NT2/D1 (cell line): ENCODE measurements at regions not wholly inside any gene's neighbourhood (a gene's known extent, or its start where the extent isn't known, plus 50 kb on each side); places are given as distances from the start of the nearest gene placed in this dataset.

Experiments
- DNase-seq: peaks from one replicate; pipeline ENCODE4 v3.0.0-alpha.2; 2011; ENCODE audit warnings: low read depth, low spot score
- H3K27me3 ChIP-seq: 2 replicates; pipeline ENCODE4 v1.6.0; 2011; ENCODE audit warnings: mild to moderate bottlenecking; ENCODE audit not compliant: insufficient read length, insufficient read depth
- H3K36me3 ChIP-seq: 2 replicates; pipeline ENCODE4 v1.6.1; 2011; ENCODE audit warnings: mild to moderate bottlenecking, low read length, mixed read lengths; ENCODE audit not compliant: insufficient read depth, insufficient read length
- H3K4me1 ChIP-seq: 2 replicates; pipeline ENCODE4 v1.5.1; 2011; ENCODE audit not compliant: insufficient read depth, insufficient read length
- H3K4me3 ChIP-seq: 2 replicates; pipeline ENCODE4 v1.5.1; 2011; ENCODE audit warnings: low read depth; ENCODE audit not compliant: insufficient read length
- H3K9ac ChIP-seq: 2 replicates; pipeline ENCODE4 v1.6.0; 2011; ENCODE audit warnings: low read depth; ENCODE audit not compliant: insufficient read length
- H3K9me3 ChIP-seq: 2 replicates; pipeline ENCODE4 v1.5.1; 2011; ENCODE audit warnings: mild to moderate bottlenecking, low read length; ENCODE audit not compliant: insufficient read depth
- SUZ12 ChIP-seq: IDR thresholded peaks from 2 replicates; pipeline ENCODE4 v1.6.1; 2011; ENCODE audit not compliant: insufficient read length, insufficient read depth; ENCODE audit errors: extremely low read depth
- YY1 ChIP-seq: IDR thresholded peaks from 2 replicates; pipeline ENCODE4 v1.6.1; 2011; ENCODE audit not compliant: insufficient read length, insufficient read depth
- ZNF274 ChIP-seq: IDR thresholded peaks from 2 replicates; pipeline ENCODE4 v1.6.1; 2011; ENCODE audit warnings: mild to moderate bottlenecking, low read depth, low read length

DNA sequence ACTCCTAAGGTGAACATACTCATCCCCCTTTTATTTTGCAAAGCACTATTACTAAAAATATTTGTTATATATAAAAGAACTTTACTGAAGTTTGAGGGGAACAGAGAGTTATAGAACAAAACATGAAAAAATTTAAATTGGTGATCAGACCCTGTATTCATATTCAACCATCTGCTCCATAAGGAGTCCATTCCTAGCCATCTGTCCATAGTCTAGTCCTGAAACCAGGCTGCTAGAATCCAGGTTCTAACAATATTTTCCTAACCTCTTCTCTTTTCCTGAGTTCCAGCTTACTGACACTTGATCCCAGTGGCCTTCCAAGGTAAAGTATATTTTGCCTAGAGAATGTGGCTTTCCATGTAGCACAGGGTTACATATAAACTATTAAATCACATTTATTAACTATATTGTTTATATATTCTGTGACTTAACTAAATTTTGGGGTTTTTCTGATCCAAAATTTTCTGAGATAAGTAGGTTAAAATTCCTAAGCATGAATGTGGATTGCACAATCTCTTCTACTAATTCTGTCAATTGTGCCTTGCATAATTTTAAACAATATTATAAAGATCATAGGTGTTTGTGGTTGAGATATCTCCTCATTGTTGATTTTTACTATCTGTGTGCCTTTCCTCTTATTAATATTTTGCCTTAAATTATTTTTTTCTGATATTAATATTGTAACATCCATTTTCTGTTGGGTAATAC is 137.6 kb upstream of the MAGI2 start:
- H3K36me3 ChIP-seq, result no peaks in the 10 kb centered on the region
- no peak overlapping the region for H3K9ac ChIP-seq
- TF ChIP-seq ZNF274, result no peak
- no peak for TF ChIP-seq SUZ12
- no peak for TF ChIP-seq YY1
- H3K4me1 ChIP-seq, result no peaks in the 10 kb centered on the region
- H3K4me3 ChIP-seq, result no peak overlapping the region
- no peaks in the 10 kb centered on the region for H3K9me3 ChIP-seq
- no peak for DNase-seq
- H3K27me3 ChIP-seq, result no peaks in the 10 kb centered on the region

DNA sequence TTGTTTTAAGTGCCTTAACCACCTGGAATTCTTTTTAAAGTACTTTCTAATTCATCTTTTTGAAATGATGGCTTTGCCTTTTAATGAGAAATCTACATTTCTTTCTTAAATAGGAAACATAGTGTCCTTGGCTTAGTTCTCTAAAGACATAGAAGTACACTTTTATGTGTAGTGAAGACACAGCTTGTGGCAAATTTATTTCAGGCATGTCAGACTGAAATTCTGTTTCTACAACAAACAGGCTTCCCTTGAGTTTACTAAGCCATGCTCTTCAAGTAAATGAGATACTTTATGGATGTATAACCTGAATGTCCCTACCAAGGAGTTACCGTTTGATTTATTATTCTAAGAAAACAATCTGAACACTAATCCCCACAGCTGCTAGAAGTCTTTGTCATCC is 136.9 kb upstream of the MAGI2 start:
- H3K4me3 ChIP-seq, result no peak overlapping the region
- H3K4me1 ChIP-seq, result no peaks in the 10 kb centered on the region
- no peaks in the 10 kb centered on the region for H3K9me3 ChIP-seq
- H3K27me3 ChIP-seq, result no peaks in the 10 kb centered on the region
- TF ChIP-seq ZNF274, result no peak
- no peak for TF ChIP-seq YY1
- TF ChIP-seq SUZ12, result no peak
- no peak overlapping the region for H3K9ac ChIP-seq
- no peak for DNase-seq
- H3K36me3 ChIP-seq, result no peaks in the 10 kb centered on the region

DNA sequence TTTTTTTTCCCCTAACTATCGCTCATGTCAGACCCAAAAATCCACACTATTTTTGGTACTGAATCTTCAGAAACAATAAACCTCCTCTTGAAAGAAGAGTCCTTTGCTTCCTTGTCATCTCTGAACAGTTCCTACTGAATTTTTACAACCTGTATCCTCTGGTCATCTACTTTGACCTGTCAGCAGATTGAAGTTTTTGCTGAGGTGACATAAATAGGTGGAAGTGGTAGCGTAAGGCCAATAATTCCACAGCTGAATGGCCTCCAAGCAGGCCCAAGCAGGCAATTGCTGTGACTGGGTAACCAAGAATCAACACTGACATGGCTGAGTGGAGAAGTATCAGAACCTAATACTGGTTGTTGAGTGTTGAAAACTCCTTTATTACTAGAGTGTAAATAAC is 117.4 kb upstream of the MAGI2 start:
- Histone ChIP-seq H3K4me1 (no peaks in the 10 kb centered on the region), H3K4me3 (no peak overlapping the region), H3K9ac (no peak overlapping the region), H3K36me3 (no peaks in the 10 kb centered on the region), H3K27me3 (no peaks in the 10 kb centered on the region), H3K9me3 (no peaks in the 10 kb centered on the region; the same call in 1 of the 2 replicates)
- TF ChIP-seq ZNF274, result no peak
- no peak for DNase-seq

DNA sequence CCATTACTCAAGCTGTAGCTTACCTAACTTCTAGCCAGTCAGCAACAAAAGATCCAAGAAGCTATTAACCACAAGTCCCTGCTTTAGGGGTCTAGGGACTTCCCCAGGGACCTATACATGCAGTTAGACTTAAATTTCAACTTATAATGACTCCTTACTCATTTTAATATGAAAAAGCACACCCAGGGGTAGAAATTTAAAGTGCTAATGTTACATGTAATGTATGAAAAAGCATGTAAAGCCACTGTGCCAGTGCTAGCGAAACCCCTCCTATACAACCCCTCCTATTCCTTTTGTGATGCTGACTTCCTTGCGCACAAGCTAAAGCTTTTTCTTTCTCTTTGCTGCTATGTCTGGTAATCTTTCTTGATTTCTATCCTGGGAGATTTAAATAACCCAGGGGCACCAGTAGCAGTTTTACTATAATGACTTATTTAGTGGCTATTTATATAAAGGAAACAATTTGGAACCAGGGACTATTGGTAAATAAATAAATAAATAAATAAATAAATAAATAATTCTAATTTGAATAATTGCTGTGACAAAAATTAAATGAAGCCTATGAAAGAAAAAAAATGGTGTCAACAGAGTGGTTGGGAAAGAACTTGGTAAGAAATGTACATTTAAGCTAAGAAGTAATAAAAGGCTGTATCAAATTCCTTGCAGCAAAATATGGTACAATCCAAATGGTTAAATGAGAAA is 110.5 kb upstream of the MAGI2 start:
- H3K36me3 ChIP-seq, result no peaks in the 10 kb centered on the region
- no peaks in the 10 kb centered on the region for H3K27me3 ChIP-seq
- TF ChIP-seq ZNF274, result no peak
- TF ChIP-seq YY1, result no peak
- TF ChIP-seq SUZ12, result no peak
- DNase-seq, result no peak
- H3K9ac ChIP-seq, result no peak overlapping the region
- H3K9me3 ChIP-seq, result no peaks in the 10 kb centered on the region
- no peaks in the 10 kb centered on the region for H3K4me1 ChIP-seq
- no peak overlapping the region for H3K4me3 ChIP-seq

DNA sequence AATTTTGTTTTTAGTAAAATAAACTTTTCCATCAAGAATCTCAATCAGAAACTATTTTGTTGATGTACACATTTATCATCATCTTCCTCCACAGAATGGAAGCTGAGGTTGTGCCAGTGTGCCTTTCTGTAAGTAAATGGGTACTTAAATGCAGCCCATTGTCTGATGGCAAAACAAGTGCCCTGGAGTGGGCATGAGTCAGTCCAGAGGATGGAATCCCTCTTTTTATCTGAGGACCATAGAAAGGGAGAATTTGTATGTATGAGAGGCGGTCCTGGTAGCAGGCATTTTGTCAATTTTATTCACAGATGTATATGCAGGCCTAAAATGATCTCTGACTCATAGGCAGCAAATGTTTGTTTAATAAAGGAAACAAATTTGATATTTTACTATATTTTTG is 102.1 kb upstream of the MAGI2 start:
- Histone ChIP-seq H3K36me3 (no peaks in the 10 kb centered on the region), H3K4me3 (no peak overlapping the region), H3K9me3 (no peaks in the 10 kb centered on the region), H3K27me3 (no peaks in the 10 kb centered on the region), H3K4me1 (no peaks in the 10 kb centered on the region), H3K9ac (no peak overlapping the region)
- TF ChIP-seq SUZ12 (no peak), YY1 (no peak), ZNF274 (no peak)
- no peak for DNase-seq

DNA sequence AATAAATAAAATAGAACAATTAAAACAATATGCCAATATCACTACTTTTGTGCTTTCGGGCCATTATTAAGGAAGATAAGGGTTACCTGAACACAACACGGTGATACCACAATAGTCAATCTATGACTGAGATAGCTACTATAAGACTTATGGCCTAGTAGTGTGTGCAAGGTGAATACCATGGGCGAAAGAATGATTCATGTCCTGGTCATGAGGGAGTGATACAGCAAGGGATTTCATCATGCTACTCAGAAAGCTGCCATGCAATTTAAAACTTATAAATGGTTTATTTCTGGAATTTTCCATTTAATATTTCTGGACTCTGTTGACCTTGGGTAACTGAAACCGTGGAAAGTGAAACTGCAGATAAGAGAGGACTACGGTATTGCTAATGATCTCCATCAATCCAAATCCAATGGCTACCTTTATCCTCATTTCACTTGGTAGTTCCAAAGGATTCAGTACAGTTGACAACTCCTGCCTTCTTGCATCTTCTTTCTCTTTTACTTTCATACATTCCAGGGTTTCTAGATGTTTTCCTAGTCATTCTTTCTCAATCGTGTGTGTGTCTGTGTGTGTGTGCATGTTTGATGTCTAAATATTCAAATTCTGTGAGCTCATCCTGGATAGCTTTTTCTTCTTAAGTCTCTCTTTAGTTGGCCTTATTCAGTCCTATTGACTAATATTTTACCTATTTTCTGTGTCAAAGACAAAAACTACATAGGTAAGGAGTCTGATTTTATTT is 100.5 kb upstream of the MAGI2 start:
- Histone ChIP-seq H3K27me3 (no peaks in the 10 kb centered on the region), H3K4me3 (no peak overlapping the region), H3K4me1 (no peaks in the 10 kb centered on the region), H3K9ac (no peak overlapping the region), H3K36me3 (no peaks in the 10 kb centered on the region), H3K9me3 (no peaks in the 10 kb centered on the region)
- TF ChIP-seq ZNF274, result no peak
- no peak for TF ChIP-seq SUZ12
- no peak for TF ChIP-seq YY1
- no peak for DNase-seq

DNA sequence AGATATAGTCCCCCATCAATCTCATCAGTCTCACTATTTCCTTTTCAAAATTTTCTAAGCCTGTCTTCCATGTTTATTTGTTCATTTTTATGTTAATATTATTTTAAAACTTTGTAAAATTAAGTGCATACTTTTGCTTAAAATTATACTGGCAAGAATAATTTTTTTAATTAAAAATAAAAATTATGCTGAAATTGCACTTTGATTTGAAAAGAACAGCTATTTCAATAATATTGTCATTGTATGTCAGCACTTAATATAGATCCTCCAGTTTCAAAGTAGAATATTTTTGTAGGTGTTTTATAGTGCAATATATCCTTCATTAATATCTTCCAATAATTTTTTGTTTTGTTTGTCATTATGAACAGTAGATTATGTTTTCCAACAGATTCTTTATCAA is 99.0 kb upstream of the MAGI2 start:
- Histone ChIP-seq H3K36me3 (no peaks in the 10 kb centered on the region), H3K4me1 (no peaks in the 10 kb centered on the region), H3K9me3 (no peaks in the 10 kb centered on the region), H3K9ac (no peak overlapping the region), H3K27me3 (no peaks in the 10 kb centered on the region), H3K4me3 (no peak overlapping the region)
- no peak for DNase-seq
- TF ChIP-seq ZNF274, result no peak
- no peak for TF ChIP-seq YY1
- TF ChIP-seq SUZ12, result no peak
